B cell (primary cell): ENCODE measurements at regions not wholly inside any gene's neighbourhood (a gene's known extent, or its start where the extent isn't known, plus 50 kb on each side); places are given as distances from the start of the nearest gene placed in this dataset.

ENCODE experiments used
- EZH2 ChIP-seq: IDR thresholded peaks from 2 replicates; pipeline ENCODE4 v1.6.1; 2012; ENCODE audit warnings: borderline replicate concordance, low read depth, mild to moderate bottlenecking, moderate library complexity, low read length; ENCODE audit not compliant: insufficient read depth, poor library complexity, severe bottlenecking
- TF ChIP-seq, protein P1 (sequence below): fragments of 200-600 bp; IDR thresholded peaks from one replicate; pipeline ENCODE4 v1.8.0; 2022; ENCODE audit warnings: antibody characterized with exemption, mild to moderate bottlenecking

DNA sequence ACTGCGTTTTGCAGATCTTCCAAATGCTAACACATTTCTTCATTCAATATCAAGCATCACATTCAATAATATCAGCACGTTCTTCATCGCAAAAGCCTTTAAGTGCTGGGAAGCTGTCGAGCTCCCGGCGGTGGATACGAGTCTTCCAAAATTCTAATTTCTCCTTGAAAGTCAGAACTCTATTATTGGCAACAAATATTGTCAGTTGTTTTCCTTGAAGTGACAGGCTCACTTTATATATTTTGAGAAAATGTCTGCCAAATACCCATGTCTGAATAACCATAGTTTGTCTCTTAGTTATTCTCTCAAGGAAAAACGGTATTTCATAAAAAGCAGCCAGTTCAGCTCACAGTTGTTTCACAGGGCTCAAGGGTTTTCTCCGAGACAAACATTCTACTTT is 226.2 kb upstream of the C1orf174 start:
- TF ChIP-seq, protein P1, sequence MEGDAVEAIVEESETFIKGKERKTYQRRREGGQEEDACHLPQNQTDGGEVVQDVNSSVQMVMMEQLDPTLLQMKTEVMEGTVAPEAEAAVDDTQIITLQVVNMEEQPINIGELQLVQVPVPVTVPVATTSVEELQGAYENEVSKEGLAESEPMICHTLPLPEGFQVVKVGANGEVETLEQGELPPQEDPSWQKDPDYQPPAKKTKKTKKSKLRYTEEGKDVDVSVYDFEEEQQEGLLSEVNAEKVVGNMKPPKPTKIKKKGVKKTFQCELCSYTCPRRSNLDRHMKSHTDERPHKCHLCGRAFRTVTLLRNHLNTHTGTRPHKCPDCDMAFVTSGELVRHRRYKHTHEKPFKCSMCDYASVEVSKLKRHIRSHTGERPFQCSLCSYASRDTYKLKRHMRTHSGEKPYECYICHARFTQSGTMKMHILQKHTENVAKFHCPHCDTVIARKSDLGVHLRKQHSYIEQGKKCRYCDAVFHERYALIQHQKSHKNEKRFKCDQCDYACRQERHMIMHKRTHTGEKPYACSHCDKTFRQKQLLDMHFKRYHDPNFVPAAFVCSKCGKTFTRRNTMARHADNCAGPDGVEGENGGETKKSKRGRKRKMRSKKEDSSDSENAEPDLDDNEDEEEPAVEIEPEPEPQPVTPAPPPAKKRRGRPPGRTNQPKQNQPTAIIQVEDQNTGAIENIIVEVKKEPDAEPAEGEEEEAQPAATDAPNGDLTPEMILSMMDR, result no peak
- TF ChIP-seq EZH2, result no peak
